ENCODE measurements at regions not wholly inside any gene's neighbourhood (a gene's known extent, or its start where the extent isn't known, plus 50 kb on each side); places are given as distances from the start of the nearest gene placed in this dataset.

DNA sequence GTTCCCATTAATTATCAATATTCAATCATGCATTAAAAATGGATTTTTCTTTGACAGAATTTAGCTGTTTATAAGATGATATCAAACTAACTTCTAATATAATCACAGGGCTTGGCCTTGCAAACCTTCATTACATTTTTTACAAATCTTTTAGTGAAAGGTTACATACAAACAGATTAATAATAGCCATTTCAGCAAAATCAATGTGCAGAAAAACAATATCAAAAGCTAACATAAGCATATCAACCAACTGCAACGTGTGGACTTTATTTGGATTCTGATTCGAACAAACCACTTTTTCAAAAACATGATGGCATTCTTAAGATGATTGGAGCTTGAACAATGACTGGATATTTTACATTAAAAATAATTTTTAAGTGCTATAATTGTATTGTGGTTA is 93.6 kb downstream of the OTX2 start:
- no peak for TF ChIP-seq EZH2 (IDR thresholded peaks at IDR 0.05; ENCODE audit: borderline replicate concordance)
- TF ChIP-seq, protein P1, sequence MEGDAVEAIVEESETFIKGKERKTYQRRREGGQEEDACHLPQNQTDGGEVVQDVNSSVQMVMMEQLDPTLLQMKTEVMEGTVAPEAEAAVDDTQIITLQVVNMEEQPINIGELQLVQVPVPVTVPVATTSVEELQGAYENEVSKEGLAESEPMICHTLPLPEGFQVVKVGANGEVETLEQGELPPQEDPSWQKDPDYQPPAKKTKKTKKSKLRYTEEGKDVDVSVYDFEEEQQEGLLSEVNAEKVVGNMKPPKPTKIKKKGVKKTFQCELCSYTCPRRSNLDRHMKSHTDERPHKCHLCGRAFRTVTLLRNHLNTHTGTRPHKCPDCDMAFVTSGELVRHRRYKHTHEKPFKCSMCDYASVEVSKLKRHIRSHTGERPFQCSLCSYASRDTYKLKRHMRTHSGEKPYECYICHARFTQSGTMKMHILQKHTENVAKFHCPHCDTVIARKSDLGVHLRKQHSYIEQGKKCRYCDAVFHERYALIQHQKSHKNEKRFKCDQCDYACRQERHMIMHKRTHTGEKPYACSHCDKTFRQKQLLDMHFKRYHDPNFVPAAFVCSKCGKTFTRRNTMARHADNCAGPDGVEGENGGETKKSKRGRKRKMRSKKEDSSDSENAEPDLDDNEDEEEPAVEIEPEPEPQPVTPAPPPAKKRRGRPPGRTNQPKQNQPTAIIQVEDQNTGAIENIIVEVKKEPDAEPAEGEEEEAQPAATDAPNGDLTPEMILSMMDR (IDR thresholded peaks at IDR 0.05; ENCODE audit: poor library complexity) = no peak

Data from hepatocyte (in vitro differentiated cells).